ENCODE measurements at regions not wholly inside any gene's neighbourhood (a gene's known extent, or its start where the extent isn't known, plus 50 kb on each side); places are given as distances from the start of the nearest gene placed in this dataset.

DNA sequence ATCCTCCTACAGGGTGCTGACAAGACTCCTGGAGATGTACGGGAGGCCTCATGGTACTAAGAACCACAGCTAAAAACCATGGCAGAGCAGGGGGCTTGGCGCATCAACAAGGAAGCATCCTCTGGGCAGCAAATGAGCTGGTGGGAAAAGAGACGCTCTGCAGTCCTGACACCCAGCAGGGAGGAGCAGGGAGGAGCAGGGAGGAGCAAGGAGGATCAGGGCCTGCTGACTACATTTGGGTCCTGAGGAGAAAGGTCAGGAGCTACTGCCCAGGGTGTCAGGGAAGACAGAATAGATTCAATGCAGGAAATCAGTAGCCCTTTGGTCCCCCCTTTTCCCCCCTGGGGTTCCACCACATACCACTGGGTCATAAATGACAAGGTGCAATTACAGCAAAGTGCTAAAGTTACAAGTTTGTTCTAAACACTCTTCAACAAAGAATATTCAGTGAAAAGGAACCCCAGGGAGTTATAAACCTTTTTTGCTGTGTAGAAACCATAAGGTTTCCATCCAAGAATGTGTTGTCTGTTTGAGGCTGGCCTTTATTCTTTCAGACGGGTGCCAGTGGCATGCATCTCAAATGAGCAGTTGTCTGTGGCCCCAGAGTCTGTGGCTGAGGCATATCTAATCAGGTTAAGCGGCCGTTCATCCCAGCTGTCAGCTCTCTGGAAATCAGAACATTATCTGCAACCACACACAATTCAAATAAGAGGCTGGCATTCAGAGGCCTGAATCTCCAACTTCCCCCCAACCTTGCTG, 325.0 kb downstream of the CDC5L start:
- Mint-ChIP-seq H3K27me3 (peaks cover 14% of the 10 kb centered on the region), H3K4me1 (ENCODE audit: low read depth) (peaks cover 5% of the 10 kb centered on the region), H3K4me3 (ENCODE audit: low read depth) (no peak overlapping the region), H3K27ac (no peak overlapping the region), H3K36me3 (ENCODE audit: insufficient read depth) (no peaks in the 10 kb centered on the region), H3K9me3 (ENCODE audit: low read depth) (peaks cover 6% of the 10 kb centered on the region)
- TF ChIP-seq, protein P1, sequence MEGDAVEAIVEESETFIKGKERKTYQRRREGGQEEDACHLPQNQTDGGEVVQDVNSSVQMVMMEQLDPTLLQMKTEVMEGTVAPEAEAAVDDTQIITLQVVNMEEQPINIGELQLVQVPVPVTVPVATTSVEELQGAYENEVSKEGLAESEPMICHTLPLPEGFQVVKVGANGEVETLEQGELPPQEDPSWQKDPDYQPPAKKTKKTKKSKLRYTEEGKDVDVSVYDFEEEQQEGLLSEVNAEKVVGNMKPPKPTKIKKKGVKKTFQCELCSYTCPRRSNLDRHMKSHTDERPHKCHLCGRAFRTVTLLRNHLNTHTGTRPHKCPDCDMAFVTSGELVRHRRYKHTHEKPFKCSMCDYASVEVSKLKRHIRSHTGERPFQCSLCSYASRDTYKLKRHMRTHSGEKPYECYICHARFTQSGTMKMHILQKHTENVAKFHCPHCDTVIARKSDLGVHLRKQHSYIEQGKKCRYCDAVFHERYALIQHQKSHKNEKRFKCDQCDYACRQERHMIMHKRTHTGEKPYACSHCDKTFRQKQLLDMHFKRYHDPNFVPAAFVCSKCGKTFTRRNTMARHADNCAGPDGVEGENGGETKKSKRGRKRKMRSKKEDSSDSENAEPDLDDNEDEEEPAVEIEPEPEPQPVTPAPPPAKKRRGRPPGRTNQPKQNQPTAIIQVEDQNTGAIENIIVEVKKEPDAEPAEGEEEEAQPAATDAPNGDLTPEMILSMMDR (IDR thresholded peaks at IDR 0.05; ENCODE audit: unreplicated experiment), result no peak
- no peak for DNase-seq (ENCODE audit: low spot score, unreplicated experiment)

DNA sequence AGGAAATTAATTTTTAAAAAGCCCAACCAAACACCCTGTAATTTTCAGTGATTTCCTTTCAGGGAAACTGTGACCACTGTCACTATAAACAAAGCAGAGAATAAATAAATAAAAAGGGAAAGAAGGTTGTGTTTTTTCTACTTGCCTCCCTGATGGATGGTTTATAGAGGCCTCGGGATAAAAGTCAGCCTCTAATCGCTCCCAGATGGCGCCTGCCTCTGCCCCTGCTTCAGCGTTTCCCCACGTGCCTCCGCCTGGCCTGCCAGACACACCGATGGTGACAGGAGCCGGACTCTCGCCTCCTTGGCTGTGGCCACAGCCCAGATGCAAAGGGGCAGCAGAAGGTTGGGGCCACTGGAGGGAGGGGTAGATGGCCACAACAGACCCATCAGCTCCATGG, 327.7 kb downstream of the CDC5L start:
- no peaks in the 10 kb centered on the region for H3K9me3 Mint-ChIP-seq (ENCODE audit: low read depth)
- peaks cover 11% of the 10 kb centered on the region for H3K27me3 Mint-ChIP-seq
- no peak overlapping the region for H3K4me3 Mint-ChIP-seq (ENCODE audit: low read depth)
- no peak for DNase-seq (ENCODE audit: low spot score, unreplicated experiment)
- no peaks in the 10 kb centered on the region for H3K36me3 Mint-ChIP-seq (ENCODE audit: insufficient read depth)
- TF ChIP-seq, protein P1 (IDR thresholded peaks at IDR 0.05; ENCODE audit: unreplicated experiment), result no peak
- H3K4me1 Mint-ChIP-seq (ENCODE audit: low read depth), result peaks cover 5% of the 10 kb centered on the region
- H3K27ac Mint-ChIP-seq, result no peak overlapping the region

DNA sequence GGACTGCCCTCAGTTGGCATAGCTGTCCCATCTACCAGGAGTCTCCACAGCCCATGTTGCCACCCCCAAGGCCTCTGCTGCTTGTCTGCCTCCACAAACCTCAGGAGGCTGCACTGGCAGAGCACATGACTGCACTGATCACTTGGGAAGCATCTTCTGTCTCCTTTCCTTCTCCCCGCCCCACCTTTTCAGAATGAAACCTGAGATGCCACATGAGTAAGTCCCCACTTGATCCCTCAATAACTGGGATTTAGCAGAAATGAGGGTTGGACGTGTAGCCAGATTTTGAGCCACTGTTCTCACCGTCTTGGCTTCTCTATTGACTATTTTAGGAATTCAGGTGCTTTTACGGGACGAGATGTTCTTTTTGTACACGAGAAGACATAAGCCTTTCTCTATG, 328.4 kb downstream of the CDC5L start:
- no peak overlapping the region for H3K4me3 Mint-ChIP-seq (ENCODE audit: low read depth)
- no peak for DNase-seq (ENCODE audit: low spot score, unreplicated experiment)
- H3K9me3 Mint-ChIP-seq (ENCODE audit: low read depth), result no peaks in the 10 kb centered on the region
- no peaks in the 10 kb centered on the region for H3K36me3 Mint-ChIP-seq (ENCODE audit: insufficient read depth)
- H3K27ac Mint-ChIP-seq, result no peak overlapping the region
- H3K4me1 Mint-ChIP-seq (ENCODE audit: low read depth), result peaks cover 5% of the 10 kb centered on the region
- H3K27me3 Mint-ChIP-seq, result peaks cover 11% of the 10 kb centered on the region
- TF ChIP-seq, protein P1 (IDR thresholded peaks at IDR 0.05; ENCODE audit: unreplicated experiment), result no peak

DNA sequence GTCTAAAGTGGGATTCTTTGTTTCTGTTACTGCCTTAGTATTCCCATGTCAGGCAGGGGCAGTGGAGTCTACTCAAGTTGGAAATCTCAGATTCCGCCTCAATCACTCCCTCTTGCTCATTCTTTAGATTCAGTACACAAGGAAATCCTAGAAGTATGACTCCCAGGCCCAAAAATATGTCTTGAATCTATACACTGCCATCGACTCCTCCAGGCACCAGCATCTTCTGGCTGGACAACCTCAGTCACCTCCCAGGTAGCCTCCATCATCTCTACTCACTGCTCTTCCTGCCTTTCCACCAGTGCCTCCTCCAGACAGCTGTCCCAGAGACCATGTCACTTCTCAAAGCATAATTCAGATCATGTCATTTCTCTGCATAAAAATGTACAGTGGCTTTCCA, 329.9 kb downstream of the CDC5L start:
- no peaks in the 10 kb centered on the region for H3K9me3 Mint-ChIP-seq (ENCODE audit: low read depth)
- no peak overlapping the region for H3K27ac Mint-ChIP-seq
- TF ChIP-seq, protein P1 (IDR thresholded peaks at IDR 0.05; ENCODE audit: unreplicated experiment), result no peak
- no peak overlapping the region for H3K4me3 Mint-ChIP-seq (ENCODE audit: low read depth)
- peaks cover 11% of the 10 kb centered on the region for H3K27me3 Mint-ChIP-seq
- peaks cover 5% of the 10 kb centered on the region for H3K4me1 Mint-ChIP-seq (ENCODE audit: low read depth)
- H3K36me3 Mint-ChIP-seq (ENCODE audit: insufficient read depth), result no peaks in the 10 kb centered on the region
- DNase-seq (ENCODE audit: low spot score, unreplicated experiment), result no peak

DNA sequence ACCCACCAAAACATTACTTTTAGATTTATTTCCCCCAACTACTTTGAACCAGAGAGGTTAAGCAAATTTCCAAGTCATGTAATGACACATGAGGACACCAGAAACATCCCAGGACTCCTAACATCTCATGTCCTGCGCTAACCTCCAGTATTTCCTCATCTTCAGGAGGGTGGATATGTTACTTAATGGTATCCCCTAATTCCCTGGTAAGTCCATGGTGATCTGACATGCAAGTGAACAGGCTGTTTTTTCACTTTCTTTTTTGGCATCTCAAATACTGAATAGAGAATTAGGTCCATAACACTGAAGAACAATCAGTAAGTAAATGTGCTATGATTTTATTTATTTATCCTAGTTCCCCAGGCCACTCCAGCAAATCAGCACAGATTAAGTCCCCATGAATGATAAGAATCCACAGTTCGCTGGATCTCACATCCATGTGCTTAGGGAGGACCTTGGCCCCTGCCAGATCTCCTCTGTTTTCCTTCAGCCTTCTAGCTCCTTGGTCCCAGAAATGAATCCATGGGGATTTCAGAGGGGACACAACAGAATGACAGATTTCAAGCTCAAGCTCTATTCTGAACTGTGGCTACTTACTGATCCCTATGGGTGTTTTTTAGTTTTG, 334.6 kb downstream of the CDC5L start:
- H3K4me3 Mint-ChIP-seq (ENCODE audit: low read depth), result no peak overlapping the region
- peaks cover 9% of the 10 kb centered on the region for H3K4me1 Mint-ChIP-seq (ENCODE audit: low read depth)
- H3K9me3 Mint-ChIP-seq (ENCODE audit: low read depth), result no peaks in the 10 kb centered on the region
- TF ChIP-seq, protein P1 (IDR thresholded peaks at IDR 0.05; ENCODE audit: unreplicated experiment), result no peak
- DNase-seq (ENCODE audit: low spot score, unreplicated experiment), result no peak
- no peak overlapping the region for H3K27ac Mint-ChIP-seq
- no peaks in the 10 kb centered on the region for H3K27me3 Mint-ChIP-seq
- no peaks in the 10 kb centered on the region for H3K36me3 Mint-ChIP-seq (ENCODE audit: insufficient read depth)
